Urothelium cell line (cell line): ENCODE measurements at regions not wholly inside any gene's neighbourhood (a gene's known extent, or its start where the extent isn't known, plus 50 kb on each side); places are given as distances from the start of the nearest gene placed in this dataset.
A peak's percentile ranks its signal among the peaks of the same experiment; 100 is the strongest.
"Not testable (repeated sequence)": the region's sequence is repeated elsewhere in the genome, so short reads cannot be mapped to it uniquely, and the experiment has no call there.

Experiments used
- DNase-seq: peaks from one replicate; pipeline ENCODE4 v3.0.0; 2011; ENCODE audit warnings: low spot score, mixed read lengths
- FAIRE-seq: peaks from 2 replicates; lab custom pipeline; 2011; peaks lifted over from hg19 to GRCh38; lab: Jason Lieb, UNC

- FAIRE-seq, DNase-seq: not testable (repeated sequence)
Measured at GRCh38 chr14:42482345-42482971, 875.8 kb downstream of the LRFN5 start.

GRCh38 chr14:42481714-42482113 is 875.0 kb downstream of the LRFN5 start:
- not testable (repeated sequence) for FAIRE-seq, DNase-seq

GRCh38 chr14:42480255-42480654 is 873.6 kb downstream of the LRFN5 start:
- FAIRE-seq (no peak), DNase-seq (no peak)

GRCh38 chr14:42475289-42475688 is 868.6 kb downstream of the LRFN5 start:
- FAIRE-seq (no peak), DNase-seq (no peak)

- no peak for FAIRE-seq
Measured at GRCh38 chr14:42470427-42470719, 863.7 kb downstream of the LRFN5 start.

GRCh38 chr14:42469637-42470426 is 863.2 kb downstream of the LRFN5 start:
- FAIRE-seq = no peak
- DNase-seq = peak; percentile 11

More at GRCh38 chr14:42470427-42470719, 863.7 kb downstream of the LRFN5 start:
- no peak for DNase-seq

- DNase-seq (no peak), FAIRE-seq (no peak)
Measured at GRCh38 chr14:42460673-42461072, 854.0 kb downstream of the LRFN5 start.

GRCh38 chr14:42459171-42459685 is 852.6 kb downstream of the LRFN5 start:
- FAIRE-seq (no peak), DNase-seq (no peak)

- FAIRE-seq = no peak
Measured at GRCh38 chr14:42441615-42442014, 834.9 kb downstream of the LRFN5 start.

GRCh38 chr14:42437809-42438208 is 831.1 kb downstream of the LRFN5 start:
- FAIRE-seq (no peak), DNase-seq (no peak)

More at GRCh38 chr14:42441615-42442014, 834.9 kb downstream of the LRFN5 start:
- no peak for DNase-seq

GRCh38 chr14:42429401-42429800 is 822.7 kb downstream of the LRFN5 start:
- DNase-seq (no peak), FAIRE-seq (no peak)

- no peak for DNase-seq
- no peak for FAIRE-seq
Measured at GRCh38 chr14:42428996-42429395, 822.3 kb downstream of the LRFN5 start.

GRCh38 chr14:42424501-42424900 is 817.8 kb downstream of the LRFN5 start:
- FAIRE-seq = no peak

GRCh38 chr14:42421377-42422078 is 814.9 kb downstream of the LRFN5 start:
- DNase-seq (no peak), FAIRE-seq (no peak)

More at GRCh38 chr14:42424501-42424900, 817.8 kb downstream of the LRFN5 start:
- no peak for DNase-seq

GRCh38 chr14:42420071-42420470 is 813.4 kb downstream of the LRFN5 start:
- DNase-seq = no peak
- FAIRE-seq = no peak

GRCh38 chr14:42407153-42407552 is 800.5 kb downstream of the LRFN5 start:
- no peak for FAIRE-seq

GRCh38 chr14:42391146-42391834 is 784.6 kb downstream of the LRFN5 start:
- DNase-seq = no peak

More at GRCh38 chr14:42407153-42407552, 800.5 kb downstream of the LRFN5 start:
- DNase-seq = no peak

GRCh38 chr14:42378880-42379279 is 772.2 kb downstream of the LRFN5 start:
- DNase-seq = no peak
- no peak for FAIRE-seq

More at GRCh38 chr14:42391146-42391834, 784.6 kb downstream of the LRFN5 start:
- no peak for FAIRE-seq

- FAIRE-seq = no peak
Measured at GRCh38 chr14:42378274-42378673, 771.6 kb downstream of the LRFN5 start.

GRCh38 chr14:42374332-42374731 is 767.7 kb downstream of the LRFN5 start:
- DNase-seq (no peak), FAIRE-seq (no peak)

More at GRCh38 chr14:42378274-42378673, 771.6 kb downstream of the LRFN5 start:
- no peak for DNase-seq

- FAIRE-seq (no peak), DNase-seq (no peak)
Measured at GRCh38 chr14:42370056-42370455, 763.4 kb downstream of the LRFN5 start.
